ENCODE measurements at regions not wholly inside any gene's neighbourhood (a gene's known extent, or its start where the extent isn't known, plus 50 kb on each side); places are given as distances from the start of the nearest gene placed in this dataset.

- TF ChIP-seq POLR2A (IDR thresholded peaks at IDR 0.05) (no peak), CTCF (IDR thresholded peaks at IDR 0.05) (no peak)
Measured at GRCh38 chr12:98319716-98320425, 195.5 kb upstream of the TMPO start.

All from tibial nerve (tissue), 3 donors.